HK-2 (cell line): ENCODE measurements at regions not wholly inside any gene's neighbourhood (a gene's known extent, or its start where the extent isn't known, plus 50 kb on each side); places are given as distances from the start of the nearest gene placed in this dataset.
"Not testable (repeated sequence)": the region's sequence is repeated elsewhere in the genome, so short reads cannot be mapped to it uniquely, and the experiment has no call there.

ENCODE experiments used
- DNase-seq: peaks from one replicate; pipeline ENCODE4 v3.0.0-alpha.2; 2018; ENCODE audit not compliant: unreplicated experiment

DNA sequence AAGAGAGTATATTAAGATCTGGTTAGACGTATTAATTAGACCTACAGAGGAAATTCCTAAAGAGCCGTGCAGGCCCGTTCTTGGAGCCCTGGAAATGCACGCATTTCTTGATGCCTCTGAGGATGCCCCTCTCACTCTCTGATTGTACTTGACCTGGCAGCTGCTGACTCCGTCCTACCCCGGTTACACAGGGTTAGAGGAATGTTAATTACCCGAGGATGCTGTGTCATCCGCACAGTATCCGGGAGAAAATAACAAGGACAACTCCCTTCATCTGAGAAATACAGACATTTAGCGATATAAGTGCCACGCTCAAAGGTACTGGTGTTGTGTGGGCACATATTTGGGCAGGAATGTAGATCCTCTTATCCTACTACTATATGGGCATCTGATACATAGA, 404.6 kb upstream of the FAT1 start:
- no peak for DNase-seq

DNA sequence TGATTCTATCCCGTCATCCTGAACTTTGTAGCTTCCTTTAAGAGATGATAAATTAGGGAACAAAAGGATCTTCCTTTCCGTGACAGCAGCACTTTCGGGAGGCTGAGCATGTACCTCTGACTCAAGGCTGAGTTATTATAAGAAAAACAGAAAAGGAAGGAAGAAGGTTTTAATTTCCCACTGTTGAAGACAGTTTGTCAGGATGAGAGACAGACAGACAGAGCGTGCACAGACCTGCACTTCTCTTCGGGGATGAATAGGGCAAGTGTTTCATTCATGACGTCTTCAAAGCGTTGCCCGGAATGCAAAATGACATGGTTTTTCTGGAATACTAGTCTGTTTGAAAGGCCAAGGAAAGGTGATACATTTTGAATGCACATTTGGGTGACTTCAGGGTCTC, 405.3 kb upstream of the FAT1 start:
- no peak for DNase-seq

DNA sequence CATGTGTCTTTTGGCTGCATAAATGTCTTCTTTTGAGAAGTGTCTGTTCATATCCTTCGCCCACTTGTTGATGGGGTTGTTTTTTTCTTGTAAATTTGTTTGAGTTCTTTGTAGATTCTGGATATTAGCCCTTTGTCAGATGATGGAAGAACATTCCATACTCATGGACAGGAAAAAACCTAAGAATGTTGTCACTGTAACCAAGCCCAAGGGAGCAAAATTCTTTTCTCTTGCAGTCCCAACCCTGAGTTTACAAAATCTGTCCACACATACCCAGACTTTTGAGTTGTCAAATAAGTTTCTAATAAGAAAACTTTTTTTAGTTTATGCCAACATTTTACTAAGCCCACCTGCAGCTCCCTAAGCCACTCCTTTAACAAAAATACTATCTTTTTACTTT, 408.2 kb upstream of the FAT1 start:
- not testable (repeated sequence) for DNase-seq

DNA sequence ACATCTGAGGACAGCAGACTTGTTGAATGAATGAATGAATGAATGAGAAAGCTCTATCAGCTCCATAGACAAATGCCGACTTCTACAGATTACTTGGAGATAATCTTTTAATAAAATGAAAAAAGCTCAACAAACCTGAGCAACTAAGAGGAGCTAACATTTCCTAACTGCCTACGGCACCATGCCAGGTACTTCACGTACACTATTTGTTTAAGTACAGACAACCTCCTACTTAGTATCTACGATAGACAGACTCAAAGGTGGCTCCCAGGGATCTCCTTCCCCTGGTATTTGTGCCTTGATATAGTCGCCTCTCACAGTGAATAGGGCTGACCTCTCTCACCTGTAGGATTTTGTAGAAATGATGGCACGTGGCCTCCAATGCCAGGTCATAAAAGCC, 412.2 kb upstream of the FAT1 start:
- DNase-seq, result no peak

DNA sequence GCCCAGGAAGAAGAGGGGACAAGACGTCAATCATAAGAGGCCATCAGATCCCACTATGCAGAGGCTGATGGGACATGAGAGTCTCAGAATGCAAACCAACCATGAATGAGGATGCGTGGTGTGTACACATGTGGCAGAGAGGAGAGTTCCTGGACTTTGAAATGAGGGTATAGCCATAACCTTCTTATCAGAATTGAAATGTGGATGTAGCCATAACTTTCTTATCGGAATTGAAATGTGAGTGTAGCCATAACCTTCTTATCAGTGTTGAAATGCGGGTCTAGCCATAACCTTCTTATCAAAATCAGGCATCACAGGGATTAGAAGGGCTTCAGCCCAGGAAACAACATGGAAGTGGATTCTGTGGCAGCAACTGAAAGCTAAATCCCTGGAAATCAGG, 415.5 kb upstream of the FAT1 start:
- no peak for DNase-seq

DNA sequence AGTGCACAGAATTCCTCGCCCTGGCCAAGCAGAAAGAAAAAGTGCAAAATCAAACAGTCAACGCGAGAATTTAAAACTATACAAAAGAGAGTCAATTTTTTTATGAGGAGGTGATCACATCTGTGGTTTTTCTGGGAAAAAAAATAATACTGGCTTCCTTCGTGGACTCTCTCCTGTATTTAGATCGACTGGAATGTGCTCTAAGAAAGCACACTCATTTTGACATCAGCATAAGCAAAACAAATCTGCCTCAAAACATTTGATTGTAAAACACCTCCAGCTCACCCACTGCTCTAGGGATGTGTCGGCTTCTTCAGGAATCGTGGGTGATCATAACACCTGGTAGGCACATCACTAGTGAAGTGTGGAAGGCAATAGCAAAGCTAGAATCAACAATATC, 417.4 kb upstream of the FAT1 start:
- DNase-seq, result no peak

DNA sequence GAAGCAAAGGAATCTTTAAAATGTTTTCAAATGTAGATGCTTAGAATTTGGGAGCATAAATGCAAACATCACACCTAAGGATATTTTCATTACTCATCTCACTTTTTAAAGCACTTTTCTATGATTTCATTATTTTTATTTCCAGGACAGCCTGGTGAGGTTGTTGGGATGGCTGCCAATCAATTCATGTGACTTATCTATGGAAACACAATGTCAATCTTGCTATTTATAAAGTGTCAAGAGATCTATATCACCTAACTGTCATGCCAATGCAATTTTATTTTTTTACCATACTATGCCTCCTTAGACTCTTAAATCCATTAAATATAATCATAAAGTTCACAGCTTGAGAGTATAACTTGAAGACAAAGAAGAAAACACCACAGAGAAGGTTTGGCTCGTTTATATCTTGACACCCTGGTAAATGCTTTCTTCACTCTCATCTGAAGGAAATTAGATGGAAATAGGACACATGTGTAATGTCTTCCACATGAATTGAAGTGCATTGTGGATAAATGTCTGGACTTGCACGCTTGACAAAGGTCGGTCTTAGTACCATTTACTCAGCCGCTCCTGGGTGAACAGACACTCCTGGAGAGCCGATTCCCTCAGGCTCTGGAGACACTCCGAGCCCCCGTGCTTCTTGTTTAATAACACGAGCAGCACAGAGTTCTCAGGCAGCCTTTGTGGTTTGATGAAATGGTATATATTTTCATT, 425.7 kb upstream of the FAT1 start:
- no peak for DNase-seq

DNA sequence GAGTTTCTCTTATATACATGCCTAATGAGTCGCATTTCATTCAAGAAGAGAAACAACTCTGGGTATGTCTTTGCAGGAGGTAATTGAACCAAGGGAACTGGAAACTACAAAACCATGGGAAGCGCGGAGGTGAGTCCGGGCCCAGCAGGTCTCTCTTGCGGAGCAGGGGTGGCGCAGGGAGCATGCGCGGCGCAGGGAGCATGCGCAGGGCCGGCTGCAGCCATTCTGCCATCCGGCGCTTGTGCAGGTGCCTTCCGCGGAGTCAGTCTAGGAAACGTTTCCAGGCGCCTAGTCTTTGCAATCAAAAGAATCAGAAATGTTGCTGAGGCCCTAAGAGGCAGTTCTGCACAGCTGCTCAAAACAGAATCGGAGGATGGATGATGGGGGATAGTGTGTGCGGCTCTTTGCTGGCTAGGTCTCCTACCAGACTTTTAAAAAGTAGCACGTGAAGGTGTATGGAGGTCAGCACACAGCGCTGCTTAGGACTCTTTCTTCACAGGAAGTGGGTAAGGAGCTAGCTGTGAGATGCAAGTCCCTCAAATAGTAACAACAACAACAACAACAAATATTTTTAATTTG, 433.8 kb upstream of the FAT1 start:
- no peak for DNase-seq

DNA sequence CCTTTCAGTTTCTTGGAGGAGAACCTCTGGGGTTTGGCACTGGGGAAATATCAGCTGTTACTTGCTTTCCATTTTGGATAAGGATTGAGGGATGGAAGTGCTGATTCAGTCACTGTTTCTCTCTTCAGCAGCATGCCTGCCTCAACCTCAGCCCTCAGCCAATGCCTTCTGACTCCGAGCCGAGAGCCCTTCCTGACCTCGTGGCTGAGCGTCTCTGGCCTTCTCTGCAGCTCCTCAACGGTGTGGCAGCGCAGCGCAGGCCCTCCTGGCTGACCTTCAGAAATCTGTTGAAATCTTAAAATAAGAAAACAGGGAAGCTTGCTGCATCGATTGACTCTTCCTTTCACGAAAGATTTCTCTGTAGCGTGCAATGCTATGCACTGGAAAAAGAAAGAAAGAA, 434.3 kb upstream of the FAT1 start:
- DNase-seq, result no peak

DNA sequence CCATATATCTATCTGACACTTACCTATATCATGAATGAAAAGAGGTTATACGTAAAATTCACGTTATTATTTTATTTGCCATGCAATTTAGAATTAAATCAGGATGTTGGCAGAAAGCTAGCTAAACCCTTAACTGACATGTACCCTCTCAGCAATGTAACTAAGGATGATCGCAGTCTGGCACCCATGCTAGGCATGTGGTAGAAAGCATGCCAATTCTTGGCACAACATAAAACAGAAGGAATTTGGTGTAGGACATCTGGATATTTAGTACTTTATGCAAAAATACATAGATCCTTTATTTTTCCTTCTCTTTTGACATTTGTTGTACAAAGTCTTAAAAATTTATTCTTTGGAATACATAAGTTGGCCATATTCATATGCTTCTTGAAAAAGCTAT, 436.8 kb upstream of the FAT1 start:
- DNase-seq, result no peak

DNA sequence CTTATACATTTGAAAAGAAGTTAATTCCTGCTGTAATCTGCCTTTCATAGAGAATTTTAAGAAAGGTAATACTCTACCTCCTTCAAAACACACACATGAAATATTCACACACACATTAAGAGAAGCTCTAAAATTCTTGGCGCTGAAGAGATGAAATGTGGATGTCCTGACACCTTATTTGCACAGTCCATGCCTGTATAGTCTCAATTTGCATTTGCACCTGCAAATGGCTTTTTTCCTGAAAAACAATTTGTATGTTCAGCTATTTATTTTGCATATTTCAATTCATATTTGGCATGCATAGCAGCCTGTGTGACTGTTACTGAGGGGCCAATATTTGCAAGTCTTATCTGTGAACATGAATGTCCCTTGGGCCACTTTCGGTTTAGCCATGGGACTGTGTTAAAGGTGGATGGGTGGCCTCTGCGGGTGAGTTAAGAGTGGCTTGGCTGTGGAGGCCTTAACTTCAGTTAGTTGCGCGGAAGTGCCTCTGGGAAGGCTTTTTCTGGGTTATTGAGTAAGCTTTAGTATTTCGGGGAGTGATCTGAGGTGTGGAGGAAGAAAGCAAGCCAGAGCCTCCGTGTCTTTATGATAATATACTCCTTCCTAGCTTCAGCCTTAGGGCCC, 443.3 kb upstream of the FAT1 start:
- DNase-seq, result no peak

DNA sequence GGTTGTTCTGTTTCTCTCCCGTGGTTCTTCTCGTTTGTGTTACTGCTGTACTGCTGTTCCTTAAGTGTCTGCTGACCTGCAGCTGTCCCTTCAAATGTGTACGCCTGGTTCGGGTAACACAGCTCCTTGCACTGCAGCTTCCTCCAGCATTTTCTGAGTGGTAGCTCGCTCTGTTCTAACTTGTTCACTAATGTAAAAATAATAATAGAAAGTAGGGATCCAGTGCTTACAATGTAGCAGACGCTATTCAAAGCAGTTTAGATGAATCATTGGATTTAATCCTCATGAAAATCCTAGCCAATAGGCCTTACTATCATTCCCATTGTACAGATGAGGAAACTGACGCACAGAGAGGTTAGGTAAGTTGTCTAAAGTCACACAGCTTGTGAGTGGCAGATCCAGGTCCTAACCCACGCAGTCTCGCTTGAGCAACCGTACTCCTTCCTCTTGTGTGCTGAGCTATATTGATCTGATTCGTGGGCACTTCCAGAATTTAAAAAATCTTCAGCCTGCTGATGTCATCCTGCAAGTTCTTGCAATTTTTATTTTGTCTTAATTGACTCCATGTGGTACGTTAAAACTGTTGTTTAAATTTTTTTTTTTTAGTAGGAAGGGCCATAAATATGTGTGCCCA, 448.2 kb upstream of the FAT1 start:
- DNase-seq, result no peak

DNA sequence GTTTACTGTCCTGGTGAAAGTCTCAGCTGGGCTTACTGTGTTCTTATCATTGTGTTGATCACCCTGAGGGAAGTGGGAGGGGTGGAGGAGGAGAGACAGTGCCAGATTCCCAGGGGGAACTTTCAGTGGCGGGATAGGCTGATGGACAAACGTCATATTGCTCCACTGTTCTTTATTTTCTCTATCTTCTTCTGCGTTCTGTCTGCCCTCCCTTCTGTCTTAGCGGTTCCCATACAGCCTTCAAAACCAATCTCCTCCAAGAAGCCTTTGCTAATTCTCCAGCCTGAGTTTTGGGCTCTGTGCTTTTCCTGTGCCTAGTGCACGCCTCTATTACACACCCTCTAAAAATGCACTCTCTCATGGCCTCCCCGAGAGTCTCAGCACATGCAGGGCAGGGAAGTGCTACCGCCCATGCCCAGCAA, 448.7 kb upstream of the FAT1 start:
- DNase-seq, result no peak

DNA sequence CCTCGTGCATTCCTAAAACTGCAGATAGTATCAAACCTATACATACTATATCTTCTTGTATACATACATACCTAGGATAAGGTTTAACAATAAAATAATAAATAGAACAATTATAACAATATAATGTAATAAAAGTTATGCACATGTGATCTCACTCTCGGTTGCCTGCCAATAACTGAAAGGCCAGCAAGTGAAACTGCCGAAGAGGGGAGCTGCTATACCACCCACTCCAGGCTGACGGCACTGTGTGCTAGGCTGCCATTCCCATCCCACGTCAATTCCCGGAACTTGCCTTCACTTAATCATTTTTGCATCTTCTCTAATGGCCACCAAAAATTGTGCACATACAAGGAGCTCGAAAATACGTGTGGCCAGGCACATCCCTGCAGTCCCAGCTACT, 451.1 kb upstream of the FAT1 start:
- DNase-seq, result no peak

DNA sequence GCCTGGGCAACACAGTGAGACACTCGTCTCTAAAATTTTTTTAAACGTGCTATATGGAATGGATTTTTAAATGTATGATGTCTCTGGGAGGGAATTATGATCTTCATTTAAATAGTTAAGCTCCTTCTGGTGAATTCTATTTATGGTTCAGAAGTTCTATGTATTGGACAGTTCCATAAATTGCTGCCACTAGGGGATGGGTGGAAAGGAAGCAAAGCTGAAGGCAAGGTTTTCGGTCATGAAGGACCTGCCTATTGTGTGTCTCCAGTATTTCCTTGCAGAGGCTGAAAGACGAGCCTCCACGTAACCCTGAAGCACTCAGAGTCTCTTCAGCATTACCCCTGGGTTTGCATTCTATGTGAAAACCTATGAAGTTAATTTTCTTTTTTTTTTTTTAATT, 451.5 kb upstream of the FAT1 start:
- DNase-seq, result no peak

DNA sequence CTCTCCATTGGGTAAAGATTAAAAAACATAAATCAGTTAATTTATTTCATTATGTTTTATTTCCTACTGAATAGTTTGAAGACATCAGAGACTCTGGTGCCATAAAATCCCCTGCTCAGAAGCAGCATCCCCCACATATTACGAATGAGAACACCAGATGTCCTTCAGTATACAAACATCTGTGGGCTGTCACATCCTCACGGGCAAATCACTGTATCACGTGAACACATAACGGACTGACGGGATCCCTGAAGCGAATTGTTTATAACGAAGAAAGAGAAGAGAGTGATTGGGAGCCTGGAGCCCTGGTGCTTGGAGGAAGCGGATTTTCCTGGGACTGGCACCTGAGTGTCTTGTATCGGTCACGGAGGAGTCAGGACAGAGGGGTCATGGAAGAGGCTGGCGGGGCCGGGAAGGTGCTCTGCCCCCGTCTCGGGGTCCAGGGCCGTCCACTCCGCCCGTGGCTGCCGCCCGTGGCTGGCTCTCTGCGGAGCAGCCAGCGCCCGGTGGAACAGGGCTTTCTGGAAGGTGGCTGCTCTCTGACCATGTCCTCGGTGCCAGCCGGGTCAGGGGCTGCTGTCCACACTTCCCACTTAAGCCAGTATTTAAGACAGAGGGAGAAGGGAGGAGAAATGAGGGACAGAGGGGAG, 452.7 kb upstream of the FAT1 start:
- DNase-seq, result no peak

DNA sequence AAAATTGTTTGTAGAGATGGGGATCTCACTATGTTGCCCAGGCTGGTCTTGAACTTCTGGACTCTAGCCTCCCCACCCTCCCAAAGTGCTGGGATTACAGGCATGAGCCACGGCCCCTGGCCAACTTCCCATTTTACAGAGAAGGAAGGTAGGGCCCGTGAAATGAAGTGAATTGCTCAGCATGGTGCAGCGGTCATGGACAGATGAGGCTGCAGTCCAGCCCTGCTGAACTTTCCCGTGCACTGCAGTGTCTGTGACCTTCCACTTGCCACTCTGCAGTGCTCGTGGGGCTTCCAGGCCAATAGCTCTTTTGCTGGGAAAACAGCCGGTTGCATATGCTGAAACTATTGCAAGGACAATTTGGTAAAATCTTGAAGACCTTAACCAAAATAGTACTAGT, 454.4 kb upstream of the FAT1 start:
- no peak for DNase-seq

DNA sequence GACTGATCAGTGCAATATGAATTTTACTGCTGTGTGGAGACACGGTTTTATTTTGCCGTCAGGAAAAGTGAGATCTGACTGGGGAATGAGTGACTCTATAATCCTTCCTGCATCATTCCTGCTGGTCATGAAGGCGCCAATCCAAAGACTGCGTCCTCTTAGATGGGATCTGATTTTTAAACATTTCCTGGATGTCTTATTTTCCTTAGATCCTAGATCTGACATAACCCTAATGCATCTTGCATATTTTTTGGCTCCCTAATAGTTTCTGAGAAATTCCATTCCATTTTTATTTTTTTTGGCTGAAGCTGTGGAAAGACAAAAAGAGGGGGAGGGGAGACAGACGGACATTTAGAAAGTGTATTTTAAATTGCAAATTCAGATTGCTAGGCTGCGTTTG, 454.9 kb upstream of the FAT1 start:
- no peak for DNase-seq

DNA sequence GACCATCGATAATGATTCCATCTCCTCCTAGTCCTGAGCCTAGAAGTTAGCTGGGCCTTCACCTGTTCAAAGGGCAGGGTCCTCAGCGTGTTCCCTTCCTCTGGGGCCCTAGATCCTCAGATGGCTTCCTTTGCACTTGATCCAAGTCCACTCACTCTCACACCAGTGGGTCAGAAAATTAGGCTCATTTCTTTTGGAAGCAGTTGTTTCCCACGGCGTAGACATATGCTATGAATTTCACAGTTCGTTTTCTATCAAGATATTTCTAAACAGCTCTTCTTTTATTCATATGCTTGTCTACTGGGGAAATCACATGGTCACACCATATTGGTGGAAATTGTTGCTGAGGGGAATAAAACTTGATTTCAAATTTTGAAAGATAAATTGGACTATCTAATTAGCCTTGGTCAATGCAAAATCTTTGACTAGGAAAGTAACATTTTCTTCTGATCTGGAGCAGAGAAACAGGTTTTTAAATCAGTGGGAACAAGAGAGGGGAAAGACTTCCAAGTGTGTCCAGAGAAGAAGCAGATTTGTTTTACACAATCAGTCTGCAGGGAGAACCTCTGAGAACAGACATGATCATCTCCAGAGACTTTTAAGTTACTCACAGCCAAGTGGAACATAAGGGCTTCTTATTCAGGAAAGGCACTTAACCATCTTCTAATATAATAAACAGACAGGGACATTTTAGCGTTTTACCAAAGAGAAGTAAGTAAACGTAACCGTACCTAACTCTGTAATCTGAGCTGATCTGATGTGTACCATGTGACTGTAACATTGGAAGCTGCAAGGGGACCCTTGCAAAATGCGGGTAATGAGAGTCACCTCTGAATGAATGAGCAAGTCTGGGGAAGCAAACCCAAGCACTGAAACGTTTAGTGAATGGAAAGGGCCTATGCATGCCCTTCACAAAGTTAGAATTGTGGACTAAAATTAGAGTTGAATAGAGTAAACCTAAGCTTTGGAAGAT, 455.7 kb upstream of the FAT1 start:
- DNase-seq, result no peak

DNA sequence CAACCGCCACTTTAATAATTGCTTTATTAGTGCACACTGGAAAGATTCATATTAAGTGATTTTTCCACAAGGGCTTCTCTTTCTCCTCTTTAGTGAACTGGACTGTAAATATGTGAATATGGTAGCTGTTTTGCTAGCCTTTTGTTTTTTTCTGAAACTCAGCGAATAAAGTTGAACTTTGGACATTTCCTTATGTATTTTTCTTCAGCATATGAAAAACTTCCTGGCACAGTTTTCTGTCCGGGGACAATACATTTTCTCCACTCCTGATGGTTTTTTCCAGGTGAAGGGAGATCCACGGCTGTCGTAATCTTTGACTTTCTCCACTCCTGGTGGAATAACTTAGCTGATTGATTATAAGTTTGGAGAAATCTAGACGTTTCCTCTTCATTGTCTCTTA, 457.4 kb upstream of the FAT1 start:
- no peak for DNase-seq

DNA sequence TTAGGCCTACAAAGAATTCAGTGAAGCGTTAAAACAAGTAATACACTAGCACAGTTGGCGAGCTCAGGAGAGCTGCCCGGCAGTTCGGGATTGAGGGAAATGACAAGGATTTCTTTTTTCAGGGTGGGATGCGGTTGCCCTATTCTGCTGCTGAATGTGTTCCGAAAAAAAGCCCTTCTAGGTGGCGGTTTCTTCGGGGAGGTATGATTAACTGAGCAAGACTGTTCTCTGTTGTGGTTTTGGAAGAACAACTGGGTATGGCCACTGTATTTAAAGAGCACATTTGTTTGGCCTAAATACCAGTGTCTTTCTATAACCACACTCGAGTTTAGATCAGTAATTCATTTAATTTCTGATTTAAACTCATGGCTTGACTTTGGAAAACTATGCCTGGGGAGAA, 459.7 kb upstream of the FAT1 start:
- no peak for DNase-seq
